ENCODE measurements at regions not wholly inside any gene's neighbourhood (a gene's known extent, or its start where the extent isn't known, plus 50 kb on each side); places are given as distances from the start of the nearest gene placed in this dataset.
"Not testable (repeated sequence)": the region's sequence is repeated elsewhere in the genome, so short reads cannot be mapped to it uniquely, and the experiment has no call there.

DNA sequence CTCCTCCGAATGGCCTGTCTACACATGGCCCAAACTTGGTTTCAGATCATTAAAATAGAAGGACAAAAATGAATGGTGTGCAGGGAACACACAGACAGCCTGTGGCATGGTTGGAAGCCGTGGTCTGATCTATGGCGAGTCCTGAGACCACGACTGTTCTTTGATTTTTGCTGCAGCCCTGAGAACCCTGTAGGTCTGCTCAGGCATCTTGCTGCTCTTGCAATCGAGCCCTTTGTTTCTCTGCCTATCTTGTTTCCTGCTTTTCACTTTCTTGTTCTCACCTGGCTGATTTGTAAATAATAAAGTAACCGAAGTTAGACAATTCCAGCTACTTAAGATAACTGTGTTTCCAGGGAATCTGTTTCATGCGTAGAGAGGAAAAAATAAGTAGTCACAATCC lies 54.1 kb upstream of the NBPF9 start:
- peak; percentile 2 for DNase-seq

- not testable (repeated sequence) for DNase-seq
Measured at GRCh38 chr1:149158308-149158707, 55.0 kb upstream of the NBPF9 start.

DNA sequence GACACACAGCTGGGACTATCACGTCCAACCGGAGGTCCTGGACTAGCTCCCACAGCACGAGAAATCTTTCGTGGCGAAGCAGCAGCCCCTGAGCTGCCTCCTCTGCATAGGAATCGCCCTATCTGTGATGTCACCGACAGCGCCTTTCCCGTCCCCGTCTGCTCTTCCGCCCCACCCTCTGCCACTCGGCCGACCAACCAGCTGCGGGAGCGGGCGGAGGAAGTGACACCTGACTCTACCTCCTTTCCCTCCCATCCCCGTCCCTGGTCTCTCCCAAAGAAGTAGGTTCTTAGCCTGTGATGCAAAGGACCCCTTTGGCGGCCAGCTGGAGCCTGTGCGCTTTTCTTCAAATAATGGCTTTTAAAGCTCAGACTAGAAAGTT lies 59.7 kb upstream of the NBPF9 start:
- DNase-seq = not testable (repeated sequence)

- peak; percentile 31 for DNase-seq
Measured at GRCh38 chr1:149174765-149175164, 71.4 kb upstream of the NBPF9 start.

GRCh38 chr1:149175812-149176211 lies 72.5 kb upstream of the NBPF9 start:
- DNase-seq = not testable (repeated sequence)

DNA sequence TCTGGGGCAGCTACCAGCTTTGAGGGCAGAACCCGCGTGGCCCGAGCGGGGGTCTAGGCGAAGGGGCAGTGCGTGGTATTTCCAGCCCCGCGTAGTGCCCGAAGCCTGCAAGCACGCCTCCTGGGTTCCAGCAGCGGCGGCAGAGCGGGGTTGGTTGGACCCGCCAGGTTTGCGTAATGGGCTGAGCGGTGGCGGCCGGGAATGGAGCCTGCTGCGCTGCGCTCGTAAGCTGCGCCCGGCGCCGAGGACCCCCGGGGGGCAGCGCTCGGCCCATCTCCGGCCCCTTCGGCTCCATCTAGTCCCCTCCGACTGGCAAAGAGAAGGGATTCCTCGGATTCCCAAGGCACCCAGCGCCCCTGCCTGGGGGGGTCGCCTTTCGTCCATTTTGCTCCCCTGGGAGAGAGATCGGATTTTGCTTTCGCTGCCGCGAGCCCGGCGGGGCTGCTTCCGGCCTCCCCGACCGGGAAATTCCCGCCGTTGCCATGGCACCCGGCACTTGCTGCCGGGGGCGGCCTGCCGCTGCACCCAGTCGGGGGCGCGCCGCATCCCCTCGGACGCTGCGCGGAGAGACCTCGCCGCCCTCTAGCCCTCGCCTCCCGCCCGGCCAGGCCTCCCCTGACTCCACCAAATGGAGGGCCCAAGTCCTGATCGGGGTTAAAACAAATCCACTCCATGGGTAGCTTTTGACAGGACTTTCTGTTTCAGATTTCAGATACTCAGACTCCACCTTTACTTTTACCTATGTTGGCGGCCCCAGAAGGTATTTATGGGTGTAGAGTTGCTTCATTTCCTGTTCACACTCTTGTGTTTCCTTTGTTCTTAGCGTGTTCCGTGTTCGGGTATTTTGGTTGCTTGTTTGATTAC lies 73.3 kb upstream of the NBPF9 start:
- DNase-seq = peak; percentile 71

DNA sequence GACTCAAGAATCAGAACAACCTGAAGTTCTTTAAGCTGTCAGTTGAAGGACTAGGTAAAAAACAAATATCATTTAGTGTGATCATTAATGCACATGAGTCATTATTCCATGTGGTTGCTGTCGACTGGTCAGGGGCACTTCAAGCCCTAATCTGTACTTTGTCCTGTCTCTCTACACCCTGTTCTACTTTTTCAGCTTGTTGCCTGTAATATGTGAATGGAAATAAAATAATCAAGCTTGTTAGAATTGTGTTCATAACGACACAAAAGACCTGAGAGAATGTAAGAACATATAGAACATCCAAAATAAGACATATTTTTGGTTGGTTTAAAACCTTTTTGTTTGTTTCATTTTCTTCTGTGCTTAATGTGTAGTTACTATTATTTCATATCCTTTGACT lies 87.4 kb upstream of the NBPF9 start:
- not testable (repeated sequence) for DNase-seq

DNA sequence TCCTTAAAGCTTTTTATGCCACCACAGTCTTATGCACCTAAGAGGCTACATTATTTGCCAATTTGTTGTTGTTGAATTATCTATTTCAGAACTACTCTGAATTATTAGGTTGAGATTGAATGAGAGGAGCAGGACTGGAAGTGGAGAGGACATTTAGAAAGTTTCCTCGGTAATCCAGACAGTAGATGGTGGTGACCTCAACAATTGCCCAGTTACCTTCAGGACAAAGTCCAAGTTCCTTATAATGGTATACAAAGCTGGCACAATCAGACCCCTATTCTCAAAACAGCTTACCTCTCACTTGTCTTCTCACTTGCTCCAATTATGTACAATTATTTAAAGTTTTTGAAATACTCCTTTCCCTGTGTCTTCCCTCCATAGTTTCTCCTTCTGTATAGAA lies 93.3 kb upstream of the NBPF9 start:
- DNase-seq = not testable (repeated sequence)

DNA sequence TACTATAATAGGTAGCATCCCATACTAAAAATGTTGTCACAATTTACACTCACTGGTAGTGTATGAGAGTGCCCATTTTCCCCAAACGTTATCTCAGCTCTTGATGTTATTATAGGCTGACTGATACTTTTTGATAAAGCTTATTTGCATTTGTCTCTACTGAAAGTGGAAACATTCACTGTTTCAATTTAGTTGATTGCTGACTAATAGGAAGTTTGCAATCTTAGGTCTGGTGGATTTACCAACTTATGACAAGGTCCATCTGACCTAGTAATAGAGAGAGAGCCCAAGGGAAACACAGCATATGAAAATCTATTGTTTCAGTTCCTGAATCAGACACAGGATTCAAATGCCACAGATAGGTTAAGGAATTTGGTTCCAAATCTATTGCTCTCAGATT lies 97.2 kb upstream of the NBPF9 start:
- not testable (repeated sequence) for DNase-seq

DNA sequence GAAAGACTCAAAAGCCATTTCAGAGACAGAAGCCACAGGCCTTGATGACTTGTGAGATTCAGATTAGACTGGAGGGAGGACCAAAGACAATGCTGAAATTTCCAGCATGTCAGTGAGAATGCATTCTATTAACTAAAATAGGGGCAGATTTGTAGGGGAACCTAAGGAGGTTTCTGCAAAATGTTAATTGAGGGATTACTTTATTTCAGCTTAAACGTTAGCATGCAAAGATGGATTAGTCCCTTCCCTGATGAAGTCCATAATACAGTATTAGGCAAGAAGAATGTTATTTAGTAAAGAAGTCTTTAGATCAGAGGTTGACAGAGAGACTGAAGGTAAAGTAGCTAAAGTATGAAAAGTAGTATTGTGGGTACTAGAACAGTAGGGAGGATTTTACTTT lies 98.9 kb upstream of the NBPF9 start:
- DNase-seq = not testable (repeated sequence)

DNA sequence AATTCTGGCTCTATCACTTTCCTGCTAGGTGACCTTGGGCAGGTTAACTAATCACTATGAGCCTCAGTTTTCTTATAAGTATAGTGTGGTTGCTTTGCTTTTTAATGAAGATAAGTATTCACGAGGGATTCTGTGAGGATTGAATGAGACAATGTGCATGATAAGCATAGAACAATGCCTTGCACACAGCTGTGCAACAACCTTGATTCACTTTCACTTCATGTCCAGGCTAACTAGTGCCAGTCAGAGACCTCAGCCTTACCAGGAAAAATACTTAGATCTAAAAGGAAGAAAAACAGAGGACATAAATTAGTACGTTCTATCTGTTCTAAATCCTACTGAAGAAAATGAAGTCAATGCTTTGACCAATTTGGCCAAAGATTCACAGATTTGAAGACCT lies 101.0 kb upstream of the NBPF9 start:
- DNase-seq = not testable (repeated sequence)

- DNase-seq = not testable (repeated sequence)
Measured at GRCh38 chr1:149208836-149209235, 105.5 kb upstream of the NBPF9 start.

DNA sequence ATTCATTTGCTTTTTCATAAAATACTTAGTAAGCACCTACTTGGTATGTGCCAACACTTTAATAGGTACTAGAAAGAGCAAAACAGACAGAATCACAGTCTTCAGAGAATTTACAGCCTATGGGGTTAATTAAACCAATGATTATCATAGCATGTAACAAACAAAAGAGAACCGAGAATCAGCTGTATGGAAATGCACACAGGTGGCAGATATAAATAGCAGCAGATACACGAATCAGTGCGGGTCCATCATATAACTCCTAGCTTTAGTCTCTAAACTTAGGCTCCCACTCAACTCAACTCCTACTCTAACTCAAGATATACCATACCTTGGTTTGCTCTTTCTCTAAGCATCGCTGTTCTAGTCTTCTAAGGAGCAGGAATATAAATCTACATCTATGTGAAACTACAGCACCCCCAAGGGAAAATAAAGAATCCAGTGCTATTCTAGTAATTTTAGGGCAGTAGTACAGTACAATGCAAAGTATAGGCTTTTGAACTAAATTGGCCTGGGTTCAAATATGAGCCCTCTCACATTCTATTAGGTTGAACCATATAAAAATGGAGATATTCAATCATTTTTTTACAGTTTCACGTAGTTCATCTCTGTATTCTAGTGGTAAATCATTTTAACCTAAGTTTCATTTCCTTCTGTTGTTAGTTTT lies 108.5 kb upstream of the NBPF9 start:
- not testable (repeated sequence) for DNase-seq

DNA sequence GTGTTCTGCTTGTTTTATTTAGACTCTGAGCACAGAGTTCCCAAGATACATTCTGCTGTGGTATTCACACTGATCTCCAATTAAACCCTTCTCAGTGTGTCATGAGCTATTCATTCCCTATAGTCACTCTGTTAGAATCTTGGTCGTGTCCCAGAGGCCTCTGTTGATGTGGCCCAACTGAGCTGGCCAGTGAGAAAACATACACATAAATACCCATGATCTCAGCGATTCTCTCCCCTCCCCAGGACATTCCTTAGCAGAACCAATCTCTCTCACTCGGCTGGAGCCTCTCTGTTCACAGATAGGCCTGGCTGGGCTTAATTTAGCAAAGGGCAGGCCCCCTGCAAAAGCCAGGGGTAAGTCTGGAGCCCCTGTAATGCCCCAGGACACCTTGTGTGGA lies 109.6 kb upstream of the NBPF9 start:
- not testable (repeated sequence) for DNase-seq

DNA sequence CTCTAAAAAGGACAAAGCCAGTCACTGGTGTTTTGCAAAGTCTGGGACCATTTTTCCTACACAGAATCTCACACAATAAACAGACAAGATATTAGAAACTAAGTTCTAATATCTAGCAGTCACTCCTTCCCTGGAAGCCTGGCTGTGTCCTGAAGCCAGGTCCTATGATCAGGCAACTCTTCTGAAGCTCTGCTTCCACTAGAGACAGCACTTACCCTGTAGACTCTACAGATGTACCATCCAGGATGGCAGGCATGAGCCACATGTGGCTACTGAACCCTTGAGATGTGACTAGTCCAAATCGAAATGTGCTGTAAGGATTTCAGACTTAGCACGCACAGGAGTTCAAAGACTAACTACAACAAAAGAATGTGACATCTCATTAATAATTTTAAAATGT lies 110.3 kb upstream of the NBPF9 start:
- not testable (repeated sequence) for DNase-seq

DNA sequence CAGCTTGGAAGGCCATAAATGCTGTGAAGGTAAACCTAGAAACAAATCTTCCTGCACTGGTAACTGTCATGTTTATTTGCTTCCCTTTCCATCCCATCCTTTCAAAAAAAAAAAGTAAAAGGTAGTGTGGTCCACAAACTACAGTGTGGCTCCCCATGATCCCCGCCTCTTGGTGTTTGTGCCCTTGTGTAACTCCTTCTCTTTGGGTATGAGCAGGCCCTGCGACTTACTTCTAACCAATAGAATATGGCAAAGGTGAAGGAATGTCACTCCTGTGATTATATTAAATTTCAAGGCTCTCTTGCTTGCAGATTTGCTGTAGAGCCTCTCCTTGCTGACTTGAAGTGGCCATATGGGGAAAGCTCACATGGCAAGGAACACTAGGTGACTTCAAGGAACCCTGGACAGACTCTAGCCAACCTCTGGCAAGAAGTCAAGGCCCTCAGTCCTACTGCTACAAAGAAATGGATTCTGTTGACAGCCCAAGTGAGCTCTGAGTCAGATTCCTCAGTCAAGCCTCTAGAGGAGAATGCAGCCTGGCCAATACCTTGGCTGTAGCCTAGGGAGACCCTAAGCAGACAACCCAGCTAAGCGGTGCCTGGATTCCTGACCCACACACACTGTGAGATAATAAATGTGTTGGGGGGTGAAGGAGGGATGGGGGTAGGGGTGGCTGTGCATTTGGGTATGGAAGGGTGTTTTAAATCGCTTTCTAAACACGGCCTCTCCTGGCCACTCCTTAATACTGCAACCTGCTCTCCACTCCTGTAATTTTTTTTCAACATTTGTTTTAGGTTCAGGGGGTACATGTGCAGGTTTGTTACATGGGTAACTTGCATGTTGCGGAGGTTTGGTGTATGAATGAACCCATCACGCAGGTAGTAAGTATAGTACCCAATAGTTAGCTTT lies 115.0 kb upstream of the NBPF9 start:
- DNase-seq = not testable (repeated sequence)

GRCh38 chr1:149219539-149219938 lies 116.2 kb upstream of the NBPF9 start:
- DNase-seq = not testable (repeated sequence)

DNA sequence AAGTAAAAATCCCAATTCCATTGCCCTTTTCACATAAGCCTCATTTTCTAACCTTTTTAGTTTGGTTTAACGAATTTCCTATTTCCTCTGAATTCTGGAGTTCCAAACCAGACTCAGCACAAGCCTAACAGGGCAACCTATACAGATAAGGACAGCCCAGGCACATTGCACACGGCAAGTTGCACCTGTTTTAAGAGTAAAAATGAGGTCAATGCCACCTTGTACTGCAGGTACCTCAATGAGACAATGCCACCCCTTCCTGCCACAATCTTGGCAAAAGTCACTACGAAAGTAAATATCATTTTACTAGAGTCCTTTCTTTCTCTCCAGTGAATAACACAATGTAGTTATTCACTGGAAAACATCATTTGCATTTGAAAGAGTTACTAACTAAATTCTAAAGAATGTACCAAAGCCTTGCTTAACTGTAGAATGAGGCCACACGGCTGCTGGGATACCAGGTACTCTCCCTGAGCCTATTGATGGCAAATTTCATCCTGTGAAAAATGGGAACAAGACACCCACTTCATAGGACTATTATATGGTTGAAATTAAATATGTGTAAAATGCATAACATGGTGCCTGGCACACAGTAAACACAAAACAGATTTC lies 117.2 kb upstream of the NBPF9 start:
- not testable (repeated sequence) for DNase-seq

GRCh38 chr1:149227933-149228665 lies 124.7 kb upstream of the NBPF9 start:
- DNase-seq = not testable (repeated sequence)

- not testable (repeated sequence) for DNase-seq
Measured at GRCh38 chr1:149228672-149229585, 125.6 kb upstream of the NBPF9 start.

DNA sequence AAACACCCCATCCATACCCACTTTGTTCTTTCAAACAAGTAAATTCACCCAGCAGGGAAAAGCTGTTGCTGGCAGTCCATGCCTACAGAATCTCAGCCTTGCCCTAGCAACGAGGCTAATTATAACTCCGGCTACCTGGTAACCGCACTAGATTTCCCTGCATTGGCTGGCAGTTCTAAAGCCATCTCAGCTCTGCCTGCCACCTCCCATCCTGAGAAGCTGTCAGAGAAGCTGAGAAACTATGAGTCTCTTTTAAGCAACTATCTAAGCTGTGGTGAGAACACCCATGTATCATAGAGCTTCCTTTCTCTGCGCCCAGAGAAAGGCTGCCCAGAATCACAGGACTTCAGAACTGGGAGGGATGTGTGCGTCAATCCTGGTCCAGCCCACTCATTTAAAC lies 126.5 kb upstream of the NBPF9 start:
- DNase-seq = not testable (repeated sequence)

Data from CD4-positive, alpha-beta T cell treated with Interleukin-17A for 4 hours (primary cell).